ENCODE measurements at regions not wholly inside any gene's neighbourhood (a gene's known extent, or its start where the extent isn't known, plus 50 kb on each side); places are given as distances from the start of the nearest gene placed in this dataset.

- H3K4me1 ChIP-seq (ENCODE audit: control insufficient read depth in 4 of 4, insufficient read depth in 4 of 4, low read length in 3 of 4), result peaks cover 2 to 15% (median 13%) of the 10 kb centered on the region in 4 donors
- H3K27ac ChIP-seq (ENCODE audit: low read depth in 1 of 2, low read length in 2 of 2), result no peak overlapping the region
- H3K27me3 ChIP-seq (ENCODE audit: control insufficient read depth in 4 of 4, insufficient read depth in 4 of 4, low read length in 3 of 4), result no peaks in the 10 kb centered on the region
- DNase-seq (ENCODE audit: low spot score), result no peak
- TF ChIP-seq NR2F2 (IDR thresholded peaks at IDR 0.05), result no peak
- TF ChIP-seq TAF1 (conservative IDR thresholded peaks at IDR 0.05), result no peak
- TF ChIP-seq MAX (IDR thresholded peaks at IDR 0.05), result no peak
- TF ChIP-seq RXRA (IDR thresholded peaks at IDR 0.05), result no peak
- no peak for TF ChIP-seq EGR1 (IDR thresholded peaks at IDR 0.05; ENCODE audit: low read depth in 2 of 2)
- no peak for TF ChIP-seq CTCF (IDR thresholded peaks at IDR 0.05; ENCODE audit: low read depth, low read length, missing input control)
- TF ChIP-seq, protein P1, sequence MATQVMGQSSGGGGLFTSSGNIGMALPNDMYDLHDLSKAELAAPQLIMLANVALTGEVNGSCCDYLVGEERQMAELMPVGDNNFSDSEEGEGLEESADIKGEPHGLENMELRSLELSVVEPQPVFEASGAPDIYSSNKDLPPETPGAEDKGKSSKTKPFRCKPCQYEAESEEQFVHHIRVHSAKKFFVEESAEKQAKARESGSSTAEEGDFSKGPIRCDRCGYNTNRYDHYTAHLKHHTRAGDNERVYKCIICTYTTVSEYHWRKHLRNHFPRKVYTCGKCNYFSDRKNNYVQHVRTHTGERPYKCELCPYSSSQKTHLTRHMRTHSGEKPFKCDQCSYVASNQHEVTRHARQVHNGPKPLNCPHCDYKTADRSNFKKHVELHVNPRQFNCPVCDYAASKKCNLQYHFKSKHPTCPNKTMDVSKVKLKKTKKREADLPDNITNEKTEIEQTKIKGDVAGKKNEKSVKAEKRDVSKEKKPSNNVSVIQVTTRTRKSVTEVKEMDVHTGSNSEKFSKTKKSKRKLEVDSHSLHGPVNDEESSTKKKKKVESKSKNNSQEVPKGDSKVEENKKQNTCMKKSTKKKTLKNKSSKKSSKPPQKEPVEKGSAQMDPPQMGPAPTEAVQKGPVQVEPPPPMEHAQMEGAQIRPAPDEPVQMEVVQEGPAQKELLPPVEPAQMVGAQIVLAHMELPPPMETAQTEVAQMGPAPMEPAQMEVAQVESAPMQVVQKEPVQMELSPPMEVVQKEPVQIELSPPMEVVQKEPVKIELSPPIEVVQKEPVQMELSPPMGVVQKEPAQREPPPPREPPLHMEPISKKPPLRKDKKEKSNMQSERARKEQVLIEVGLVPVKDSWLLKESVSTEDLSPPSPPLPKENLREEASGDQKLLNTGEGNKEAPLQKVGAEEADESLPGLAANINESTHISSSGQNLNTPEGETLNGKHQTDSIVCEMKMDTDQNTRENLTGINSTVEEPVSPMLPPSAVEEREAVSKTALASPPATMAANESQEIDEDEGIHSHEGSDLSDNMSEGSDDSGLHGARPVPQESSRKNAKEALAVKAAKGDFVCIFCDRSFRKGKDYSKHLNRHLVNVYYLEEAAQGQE (IDR thresholded peaks at IDR 0.05), result no peak
- TF ChIP-seq ATF3 (IDR thresholded peaks at IDR 0.05), result no peak
- no peak for TF ChIP-seq RAD21 (IDR thresholded peaks at IDR 0.05)
- no peak for TF ChIP-seq FOXA1 (IDR thresholded peaks at IDR 0.05)
- TF ChIP-seq HNF4A (conservative IDR thresholded peaks at IDR 0.05), result no peak
- no peak for TF ChIP-seq FOXA2 (IDR thresholded peaks at IDR 0.05)
- TF ChIP-seq, protein P2, sequence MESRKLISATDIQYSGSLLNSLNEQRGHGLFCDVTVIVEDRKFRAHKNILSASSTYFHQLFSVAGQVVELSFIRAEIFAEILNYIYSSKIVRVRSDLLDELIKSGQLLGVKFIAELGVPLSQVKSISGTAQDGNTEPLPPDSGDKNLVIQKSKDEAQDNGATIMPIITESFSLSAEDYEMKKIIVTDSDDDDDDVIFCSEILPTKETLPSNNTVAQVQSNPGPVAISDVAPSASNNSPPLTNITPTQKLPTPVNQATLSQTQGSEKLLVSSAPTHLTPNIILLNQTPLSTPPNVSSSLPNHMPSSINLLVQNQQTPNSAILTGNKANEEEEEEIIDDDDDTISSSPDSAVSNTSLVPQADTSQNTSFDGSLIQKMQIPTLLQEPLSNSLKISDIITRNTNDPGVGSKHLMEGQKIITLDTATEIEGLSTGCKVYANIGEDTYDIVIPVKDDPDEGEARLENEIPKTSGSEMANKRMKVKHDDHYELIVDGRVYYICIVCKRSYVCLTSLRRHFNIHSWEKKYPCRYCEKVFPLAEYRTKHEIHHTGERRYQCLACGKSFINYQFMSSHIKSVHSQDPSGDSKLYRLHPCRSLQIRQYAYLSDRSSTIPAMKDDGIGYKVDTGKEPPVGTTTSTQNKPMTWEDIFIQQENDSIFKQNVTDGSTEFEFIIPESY (IDR thresholded peaks at IDR 0.05), result no peak
- H3K9me3 ChIP-seq (ENCODE audit: control insufficient read depth in 4 of 4, low read length in 3 of 4), result no peaks in the 10 kb centered on the region
- no peak overlapping the region for H3K9ac ChIP-seq (ENCODE audit: low read depth in 1 of 2, low read length in 2 of 2)
- no peaks in the 10 kb centered on the region for H3K36me3 ChIP-seq (ENCODE audit: control insufficient read depth in 4 of 4, insufficient read depth in 3 of 4, low read depth in 1 of 4, low read length in 3 of 4)
- H3K4me3 ChIP-seq (ENCODE audit: low read depth in 1 of 3, low read length in 3 of 3), result no peak overlapping the region
- WGBS, result 95% methylated on average over 6 of the region's 6 CpGs
Observed at GRCh38 chr15:62608369-62608768, 434.2 kb upstream of the TPM1 start.

- Histone ChIP-seq H3K4me3 (ENCODE audit: low read depth in 1 of 3, low read length in 3 of 3) (no peak overlapping the region), H3K9ac (ENCODE audit: low read depth in 1 of 2, low read length in 2 of 2) (no peak overlapping the region), H3K36me3 (ENCODE audit: control insufficient read depth in 4 of 4, insufficient read depth in 3 of 4, low read depth in 1 of 4, low read length in 3 of 4) (no peaks in the 10 kb centered on the region), H3K9me3 (ENCODE audit: control insufficient read depth in 4 of 4, low read length in 3 of 4) (no peaks in the 10 kb centered on the region), H3K27me3 (ENCODE audit: control insufficient read depth in 4 of 4, insufficient read depth in 4 of 4, low read length in 3 of 4) (no peaks in the 10 kb centered on the region), H3K4me1 (ENCODE audit: control insufficient read depth in 4 of 4, insufficient read depth in 4 of 4, low read length in 3 of 4) (peaks cover 1 to 6% (median 4%) of the 10 kb centered on the region in 4 donors), H3K27ac (ENCODE audit: low read depth in 1 of 2, low read length in 2 of 2) (no peak overlapping the region)
- TF ChIP-seq RXRA (IDR thresholded peaks at IDR 0.05) (no peak), YY1 (IDR thresholded peaks at IDR 0.05) (no peak), GABPA (IDR thresholded peaks at IDR 0.05 in 1 of 2, conservative IDR thresholded peaks at IDR 0.05 in 1 of 2) (no peak)
- TF ChIP-seq, protein P1 (IDR thresholded peaks at IDR 0.05), result no peak
- 40% methylated on average over 6 of the region's 6 CpGs for WGBS
- no peak for DNase-seq (ENCODE audit: low spot score)
Observed at GRCh38 chr15:62610265-62610869, 432.2 kb upstream of the TPM1 start.

Measured in liver (tissue), 8 donors.